ENCODE measurements at regions not wholly inside any gene's neighbourhood (a gene's known extent, or its start where the extent isn't known, plus 50 kb on each side); places are given as distances from the start of the nearest gene placed in this dataset.

DNA sequence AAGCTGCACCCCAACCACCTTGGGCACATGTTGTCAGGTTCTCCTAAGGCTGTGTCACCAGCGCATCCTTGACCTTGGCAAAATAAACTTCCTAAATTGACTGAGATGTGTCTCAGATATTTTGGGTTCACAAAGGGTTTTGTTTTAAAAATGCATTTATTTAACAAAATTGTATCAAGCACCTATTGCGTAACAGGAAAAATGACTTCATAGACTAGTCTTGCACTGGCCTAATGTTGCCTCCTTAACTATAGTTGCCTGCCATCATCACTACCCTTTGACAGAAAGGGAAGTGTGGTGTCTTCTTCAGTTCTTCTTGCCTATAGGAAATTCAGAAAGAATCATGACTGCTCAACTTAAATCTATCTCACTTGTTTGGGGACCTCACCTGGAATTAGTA, 374.2 kb downstream of the SH2D1A start:
- H3K27me3 Mint-ChIP-seq (ENCODE audit: low read depth): no peaks in the 10 kb centered on the region
- TF ChIP-seq, protein P1, sequence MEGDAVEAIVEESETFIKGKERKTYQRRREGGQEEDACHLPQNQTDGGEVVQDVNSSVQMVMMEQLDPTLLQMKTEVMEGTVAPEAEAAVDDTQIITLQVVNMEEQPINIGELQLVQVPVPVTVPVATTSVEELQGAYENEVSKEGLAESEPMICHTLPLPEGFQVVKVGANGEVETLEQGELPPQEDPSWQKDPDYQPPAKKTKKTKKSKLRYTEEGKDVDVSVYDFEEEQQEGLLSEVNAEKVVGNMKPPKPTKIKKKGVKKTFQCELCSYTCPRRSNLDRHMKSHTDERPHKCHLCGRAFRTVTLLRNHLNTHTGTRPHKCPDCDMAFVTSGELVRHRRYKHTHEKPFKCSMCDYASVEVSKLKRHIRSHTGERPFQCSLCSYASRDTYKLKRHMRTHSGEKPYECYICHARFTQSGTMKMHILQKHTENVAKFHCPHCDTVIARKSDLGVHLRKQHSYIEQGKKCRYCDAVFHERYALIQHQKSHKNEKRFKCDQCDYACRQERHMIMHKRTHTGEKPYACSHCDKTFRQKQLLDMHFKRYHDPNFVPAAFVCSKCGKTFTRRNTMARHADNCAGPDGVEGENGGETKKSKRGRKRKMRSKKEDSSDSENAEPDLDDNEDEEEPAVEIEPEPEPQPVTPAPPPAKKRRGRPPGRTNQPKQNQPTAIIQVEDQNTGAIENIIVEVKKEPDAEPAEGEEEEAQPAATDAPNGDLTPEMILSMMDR (conservative IDR thresholded peaks at IDR 0.05): no peak
- WGBS (ENCODE audit: extremely low coverage, insufficient read length, low lambda C conversion rate): no CpG with 5 or more reads among the region's 2 CpGs

More for the DNA sequence above, 374.2 kb downstream of the SH2D1A start:
- no peak overlapping the region for H3K23ac ChIP-seq (ENCODE audit: insufficient read length, low read depth, low read length)
- H3K23me2 ChIP-seq (ENCODE audit: insufficient read length, low read depth, low read length, poor library complexity, severe bottlenecking): no peaks in the 10 kb centered on the region
- DNase-seq: no peak
- no peaks in the 10 kb centered on the region for H3K9me3 ChIP-seq (ENCODE audit: control insufficient read depth, low read depth, low read length)
- Mint-ChIP-seq H3K4me1 (0 out of 4 replicates have a peak, but pooled peaks cover 0 to 6% of the 10 kb centered on the region in 2 experiments), H3K27ac (no peak overlapping the region), H3K36me3 (ENCODE audit: insufficient read depth in 1 of 3, low read depth in 3 of 3) (no peaks in the 10 kb centered on the region), H3K9me3 (no peaks in the 10 kb centered on the region; a peak in 1 of 5 replicates), H3K4me3 (no peak overlapping the region)
- H4K91ac ChIP-seq (ENCODE audit: insufficient read length, low read depth, low read length): no peak overlapping the region
- no peaks in the 10 kb centered on the region for H3K79me1 ChIP-seq (ENCODE audit: insufficient read depth, low read depth, low read length, poor library complexity, severe bottlenecking)
- H2BK12ac ChIP-seq (ENCODE audit: insufficient read length, low read depth, low read length): no peak overlapping the region
- no peak overlapping the region for H2AK5ac ChIP-seq (ENCODE audit: insufficient read length, low read length)
- no peak overlapping the region for H3T11ph ChIP-seq (ENCODE audit: low read length)
- no peak overlapping the region for H3K14ac ChIP-seq (ENCODE audit: insufficient read depth, low read length)
- H4K5ac ChIP-seq (ENCODE audit: insufficient read length, low read depth, low read length): no peak overlapping the region
- no peak overlapping the region for H3K56ac ChIP-seq (ENCODE audit: insufficient read length, low read depth, low read length)
- no peak overlapping the region for H4K8ac ChIP-seq (replicated peaks; ENCODE audit: insufficient read length, low read depth, low read length)
- H3K27ac ChIP-seq (ENCODE audit: insufficient read length, low read depth, low read length): no peak overlapping the region
- H3K4ac ChIP-seq (ENCODE audit: low read depth, low read length): no peak overlapping the region
- H3K27me3 ChIP-seq (ENCODE audit: insufficient read depth, low read length): no peaks in the 10 kb centered on the region
- no peak overlapping the region for H2AFZ ChIP-seq (ENCODE audit: low read length)
- H3K79me2 ChIP-seq (ENCODE audit: insufficient read depth, low read length): no peaks in the 10 kb centered on the region
- no peak overlapping the region for H3K9ac ChIP-seq (ENCODE audit: extremely low read depth, insufficient read length, low read length)
- H4K20me1 ChIP-seq (ENCODE audit: control insufficient read depth, insufficient read depth, insufficient read length): no peaks in the 10 kb centered on the region
- no peak overlapping the region for H2BK5ac ChIP-seq (ENCODE audit: insufficient read length, low read length)
- H3K4me2 ChIP-seq (ENCODE audit: insufficient read depth, insufficient read length, low read length): no peak overlapping the region
- no peak overlapping the region for H3K18ac ChIP-seq (ENCODE audit: insufficient read length, low read depth, low read length)
- H2BK120ac ChIP-seq (ENCODE audit: low read depth, low read length, poor library complexity, severe bottlenecking): no peak overlapping the region
- H2BK15ac ChIP-seq (ENCODE audit: low read depth, low read length): no peak overlapping the region
- H3K4me1 ChIP-seq (ENCODE audit: insufficient read depth, low read length): no peaks in the 10 kb centered on the region
- no peak overlapping the region for H2BK20ac ChIP-seq (ENCODE audit: low read depth, low read length, poor library complexity, severe bottlenecking)
